HCT116 (cell line): ENCODE measurements at regions not wholly inside any gene's neighbourhood (a gene's known extent, or its start where the extent isn't known, plus 50 kb on each side); places are given as distances from the start of the nearest gene placed in this dataset.

Experiments
- EZH2 ChIP-seq: fragments of 200-600 bp; sonication (generic); IDR thresholded peaks from 2 replicates; pipeline ENCODE4 v1.6.1; 2017; ENCODE audit warnings: antibody characterized with exemption, mixed run types
- POLR2A ChIP-seq: IDR thresholded peaks from 2 replicates; pipeline ENCODE4 v1.7.0; 2011; ENCODE audit warnings: borderline replicate concordance; ENCODE audit not compliant: insufficient read depth, insufficient read length; ENCODE audit errors: extremely low read depth
- POLR2AphosphoS5 ChIP-seq: IDR thresholded peaks from 2 replicates; pipeline ENCODE4 v1.6.1; 2011; ENCODE audit warnings: mild to moderate bottlenecking, low read depth, low read length, moderate library complexity
- SIN3A ChIP-seq: IDR thresholded peaks from 2 replicates; pipeline ENCODE4 v1.6.1; 2012; ENCODE audit warnings: low read depth
- SP1 ChIP-seq: IDR thresholded peaks from 2 replicates; pipeline ENCODE4 v1.6.1; 2012; ENCODE audit warnings: low read depth
- YY1 ChIP-seq: IDR thresholded peaks from 2 replicates; pipeline ENCODE4 v1.6.1; 2011; ENCODE audit warnings: low read length, low read depth, moderate library complexity, mild to moderate bottlenecking; ENCODE audit not compliant: insufficient replicate concordance; ENCODE audit errors: extremely low read depth
- ZNF274 ChIP-seq: fragments of 200-500 bp; sonication (Bioruptor generic); IDR thresholded peaks from 2 replicates; pipeline ENCODE4 v1.6.1; 2014; ENCODE audit warnings: mild to moderate bottlenecking, low read depth, low read length, inconsistent platforms
- TF ChIP-seq, protein P1 (sequence below), 3 experiments: fragments of 200-600 bp in 1 of 3; sonication (generic) in 1 of 3; IDR thresholded peaks in 2 of 3; conservative IDR thresholded peaks in 1 of 3; 2 replicates each; pipeline ENCODE4 v1.5.1; 2012 to 2017; ENCODE audit warnings: low read depth in 2 of 3, low read length in 2 of 3, antibody characterized with exemption in 1 of 3, borderline replicate concordance in 1 of 3, control low read depth in 1 of 3, mild to moderate bottlenecking in 1 of 3, mixed read lengths in 1 of 3, mixed run types in 1 of 3, moderate library complexity in 1 of 3; ENCODE audit not compliant: insufficient read depth in 1 of 3
- TF ChIP-seq, protein P2 (sequence below): IDR thresholded peaks from 2 replicates; pipeline ENCODE4 v1.6.1; 2012; ENCODE audit warnings: low read depth
- TF ChIP-seq, protein P3 (sequence below): IDR thresholded peaks from 2 replicates; pipeline ENCODE4 v1.6.1; 2012

DNA sequence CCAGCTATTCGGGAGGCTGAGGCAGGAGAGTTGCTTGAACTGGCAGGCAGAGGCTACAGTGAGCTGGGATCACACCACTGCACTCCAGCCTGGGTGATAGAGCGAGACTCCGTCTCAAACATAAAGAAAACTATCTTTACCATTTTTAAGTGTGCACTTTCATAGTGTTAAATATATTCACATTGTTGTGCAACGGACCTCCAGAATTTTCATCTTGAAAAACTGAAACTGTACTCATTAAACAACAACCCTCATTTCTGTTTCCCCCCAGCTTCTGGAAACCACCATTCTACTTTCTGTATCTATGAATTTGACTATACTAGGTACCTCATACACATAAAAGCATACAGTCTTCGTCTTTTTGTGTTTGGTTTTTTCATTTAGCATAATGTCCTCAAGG, 375.1 kb downstream of the SHQ1 start:
- TF ChIP-seq, protein P1, sequence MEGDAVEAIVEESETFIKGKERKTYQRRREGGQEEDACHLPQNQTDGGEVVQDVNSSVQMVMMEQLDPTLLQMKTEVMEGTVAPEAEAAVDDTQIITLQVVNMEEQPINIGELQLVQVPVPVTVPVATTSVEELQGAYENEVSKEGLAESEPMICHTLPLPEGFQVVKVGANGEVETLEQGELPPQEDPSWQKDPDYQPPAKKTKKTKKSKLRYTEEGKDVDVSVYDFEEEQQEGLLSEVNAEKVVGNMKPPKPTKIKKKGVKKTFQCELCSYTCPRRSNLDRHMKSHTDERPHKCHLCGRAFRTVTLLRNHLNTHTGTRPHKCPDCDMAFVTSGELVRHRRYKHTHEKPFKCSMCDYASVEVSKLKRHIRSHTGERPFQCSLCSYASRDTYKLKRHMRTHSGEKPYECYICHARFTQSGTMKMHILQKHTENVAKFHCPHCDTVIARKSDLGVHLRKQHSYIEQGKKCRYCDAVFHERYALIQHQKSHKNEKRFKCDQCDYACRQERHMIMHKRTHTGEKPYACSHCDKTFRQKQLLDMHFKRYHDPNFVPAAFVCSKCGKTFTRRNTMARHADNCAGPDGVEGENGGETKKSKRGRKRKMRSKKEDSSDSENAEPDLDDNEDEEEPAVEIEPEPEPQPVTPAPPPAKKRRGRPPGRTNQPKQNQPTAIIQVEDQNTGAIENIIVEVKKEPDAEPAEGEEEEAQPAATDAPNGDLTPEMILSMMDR (IDR thresholded peaks at IDR 0.05 in 2 of 3, conservative IDR thresholded peaks at IDR 0.05 in 1 of 3; ENCODE audit: borderline replicate concordance in 1 of 3, insufficient read depth in 1 of 3, low read depth in 2 of 3, low read length in 2 of 3): no peak
- TF ChIP-seq EZH2 (no peak), YY1 (no peak), POLR2AphosphoS5 (no peak), ZNF274 (no peak), SIN3A (no peak), SP1 (no peak), POLR2A (no peak)
- TF ChIP-seq, protein P2, sequence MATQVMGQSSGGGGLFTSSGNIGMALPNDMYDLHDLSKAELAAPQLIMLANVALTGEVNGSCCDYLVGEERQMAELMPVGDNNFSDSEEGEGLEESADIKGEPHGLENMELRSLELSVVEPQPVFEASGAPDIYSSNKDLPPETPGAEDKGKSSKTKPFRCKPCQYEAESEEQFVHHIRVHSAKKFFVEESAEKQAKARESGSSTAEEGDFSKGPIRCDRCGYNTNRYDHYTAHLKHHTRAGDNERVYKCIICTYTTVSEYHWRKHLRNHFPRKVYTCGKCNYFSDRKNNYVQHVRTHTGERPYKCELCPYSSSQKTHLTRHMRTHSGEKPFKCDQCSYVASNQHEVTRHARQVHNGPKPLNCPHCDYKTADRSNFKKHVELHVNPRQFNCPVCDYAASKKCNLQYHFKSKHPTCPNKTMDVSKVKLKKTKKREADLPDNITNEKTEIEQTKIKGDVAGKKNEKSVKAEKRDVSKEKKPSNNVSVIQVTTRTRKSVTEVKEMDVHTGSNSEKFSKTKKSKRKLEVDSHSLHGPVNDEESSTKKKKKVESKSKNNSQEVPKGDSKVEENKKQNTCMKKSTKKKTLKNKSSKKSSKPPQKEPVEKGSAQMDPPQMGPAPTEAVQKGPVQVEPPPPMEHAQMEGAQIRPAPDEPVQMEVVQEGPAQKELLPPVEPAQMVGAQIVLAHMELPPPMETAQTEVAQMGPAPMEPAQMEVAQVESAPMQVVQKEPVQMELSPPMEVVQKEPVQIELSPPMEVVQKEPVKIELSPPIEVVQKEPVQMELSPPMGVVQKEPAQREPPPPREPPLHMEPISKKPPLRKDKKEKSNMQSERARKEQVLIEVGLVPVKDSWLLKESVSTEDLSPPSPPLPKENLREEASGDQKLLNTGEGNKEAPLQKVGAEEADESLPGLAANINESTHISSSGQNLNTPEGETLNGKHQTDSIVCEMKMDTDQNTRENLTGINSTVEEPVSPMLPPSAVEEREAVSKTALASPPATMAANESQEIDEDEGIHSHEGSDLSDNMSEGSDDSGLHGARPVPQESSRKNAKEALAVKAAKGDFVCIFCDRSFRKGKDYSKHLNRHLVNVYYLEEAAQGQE: no peak
- TF ChIP-seq, protein P3, sequence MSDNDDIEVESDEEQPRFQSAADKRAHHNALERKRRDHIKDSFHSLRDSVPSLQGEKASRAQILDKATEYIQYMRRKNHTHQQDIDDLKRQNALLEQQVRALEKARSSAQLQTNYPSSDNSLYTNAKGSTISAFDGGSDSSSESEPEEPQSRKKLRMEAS: no peak
